ENCODE measurements at regions not wholly inside any gene's neighbourhood (a gene's known extent, or its start where the extent isn't known, plus 50 kb on each side); places are given as distances from the start of the nearest gene placed in this dataset.
A peak's percentile ranks its signal among the peaks of the same experiment; 100 is the strongest.

- Histone ChIP-seq H3K4me2 (ENCODE audit: low read depth, low read length, poor library complexity, severe bottlenecking) (no peak overlapping the region), H3K79me2 (ENCODE audit: low read length) (no peaks in the 10 kb centered on the region), H3K9me3 (ENCODE audit: low read length) (no peaks in the 10 kb centered on the region), H3K27me3 (ENCODE audit: low read length) (peaks cover 6% of the 10 kb centered on the region; the same call in 1 of the 2 replicates), H4K20me1 (ENCODE audit: insufficient read depth, low read depth, low read length) (no peaks in the 10 kb centered on the region), H2AFZ (ENCODE audit: low read length) (no peak overlapping the region), H3K9ac (ENCODE audit: low read length) (no peak overlapping the region), H3K9me2 (replicated peaks; ENCODE audit: insufficient read depth, low read length) (no peaks in the 10 kb centered on the region), H3K27ac (ENCODE audit: low read length) (no peak overlapping the region), H3K4me1 (ENCODE audit: low read length) (no peaks in the 10 kb centered on the region), H3K36me3 (ENCODE audit: insufficient read depth, low read length) (no peaks in the 10 kb centered on the region), H3K4me3 (ENCODE audit: low read length) (no peak overlapping the region)
- no peak for DNase-seq
Measured at GRCh38 chr20:51322164-51322707, 220.3 kb downstream of the NFATC2 start.

DNA sequence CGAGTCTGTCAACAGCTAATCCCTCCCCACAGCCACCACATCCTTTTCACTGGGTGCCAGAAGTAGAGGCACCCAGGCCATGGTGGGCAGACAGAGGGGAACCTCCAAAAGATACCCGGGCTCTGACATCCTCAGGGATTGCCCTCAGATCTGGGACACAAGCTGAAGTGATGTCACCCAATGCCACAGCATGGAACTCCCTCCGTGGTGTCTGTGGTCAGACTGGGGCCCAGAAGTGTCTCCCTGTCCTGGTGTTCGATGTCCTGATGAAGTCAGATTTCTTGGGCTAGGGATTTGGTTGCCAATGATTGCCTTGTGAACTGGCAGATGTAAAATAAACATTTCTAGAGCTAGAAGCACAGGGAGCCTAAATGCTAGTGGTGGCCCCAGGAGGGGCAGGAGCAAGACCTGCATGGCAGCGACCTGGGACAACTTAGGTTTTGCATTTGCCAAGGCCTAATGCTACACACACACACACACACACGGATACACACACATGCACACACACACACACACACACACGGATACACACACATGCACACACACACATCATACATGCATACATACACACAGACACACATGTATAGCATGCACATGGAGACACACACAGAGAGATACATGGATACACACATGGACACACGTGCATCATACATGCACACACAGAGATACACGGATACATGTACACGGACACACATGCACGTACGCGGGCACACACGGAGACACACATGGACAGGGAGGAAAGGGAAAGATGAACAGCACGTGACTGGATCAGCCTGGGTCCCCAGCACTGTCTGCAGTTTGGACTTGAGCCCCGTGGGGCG, 221.0 kb downstream of the NFATC2 start:
- Histone ChIP-seq H3K27me3 (ENCODE audit: low read length) (peaks cover 6% of the 10 kb centered on the region; the same call in 1 of the 2 replicates), H3K9me2 (replicated peaks; ENCODE audit: insufficient read depth, low read length) (no peaks in the 10 kb centered on the region), H3K27ac (ENCODE audit: low read length) (no peak overlapping the region), H4K20me1 (ENCODE audit: insufficient read depth, low read depth, low read length) (no peaks in the 10 kb centered on the region), H3K9me3 (ENCODE audit: low read length) (no peaks in the 10 kb centered on the region), H3K9ac (ENCODE audit: low read length) (no peak overlapping the region), H3K4me3 (ENCODE audit: low read length) (no peak overlapping the region), H3K4me1 (ENCODE audit: low read length) (no peaks in the 10 kb centered on the region), H3K36me3 (ENCODE audit: insufficient read depth, low read length) (no peaks in the 10 kb centered on the region), H3K4me2 (ENCODE audit: low read depth, low read length, poor library complexity, severe bottlenecking) (no peak overlapping the region), H2AFZ (ENCODE audit: low read length) (no peak overlapping the region), H3K79me2 (ENCODE audit: low read length) (no peaks in the 10 kb centered on the region)
- no peak for DNase-seq

DNA sequence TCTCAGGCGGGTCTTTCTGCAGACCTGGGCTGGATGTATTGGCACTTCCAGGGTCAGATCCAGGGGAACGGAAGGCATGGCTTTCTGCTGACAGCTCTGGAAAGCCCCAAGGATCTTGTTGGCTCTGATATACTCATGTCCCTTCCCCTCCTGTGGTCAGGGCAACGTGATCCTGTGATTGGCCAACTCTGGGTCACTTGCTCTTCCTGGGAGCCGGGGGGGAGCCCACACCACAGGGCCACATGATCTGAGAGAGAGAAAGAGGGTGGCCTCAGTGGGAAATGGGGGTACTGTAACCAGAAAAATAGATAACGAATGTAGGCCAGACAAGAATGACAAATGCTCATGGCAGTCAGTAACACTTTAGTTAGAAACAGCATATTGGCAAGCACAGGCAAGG, 223.0 kb downstream of the NFATC2 start:
- Histone ChIP-seq H3K36me3 (ENCODE audit: insufficient read depth, low read length) (no peaks in the 10 kb centered on the region), H3K4me2 (ENCODE audit: low read depth, low read length, poor library complexity, severe bottlenecking) (no peak overlapping the region), H3K27me3 (ENCODE audit: low read length) (peaks cover 2% of the 10 kb centered on the region; the same call in 1 of the 2 replicates), H3K9me2 (replicated peaks; ENCODE audit: insufficient read depth, low read length) (no peaks in the 10 kb centered on the region), H4K20me1 (ENCODE audit: insufficient read depth, low read depth, low read length) (no peaks in the 10 kb centered on the region), H3K27ac (ENCODE audit: low read length) (no peak overlapping the region), H3K4me3 (ENCODE audit: low read length) (no peak overlapping the region), H2AFZ (ENCODE audit: low read length) (no peak overlapping the region), H3K9me3 (ENCODE audit: low read length) (no peaks in the 10 kb centered on the region), H3K4me1 (ENCODE audit: low read length) (no peaks in the 10 kb centered on the region), H3K9ac (ENCODE audit: low read length) (no peak overlapping the region), H3K79me2 (ENCODE audit: low read length) (no peaks in the 10 kb centered on the region)
- DNase-seq, result no peak

GRCh38 chr20:51318058-51318949, 224.2 kb downstream of the NFATC2 start:
- H4K20me1 ChIP-seq (ENCODE audit: insufficient read depth, low read depth, low read length), result no peaks in the 10 kb centered on the region
- DNase-seq, result peak; percentile 90
- H3K4me3 ChIP-seq (ENCODE audit: low read length), result no peak overlapping the region
- H3K9me2 ChIP-seq (replicated peaks; ENCODE audit: insufficient read depth, low read length), result no peaks in the 10 kb centered on the region
- no peak overlapping the region for H3K9ac ChIP-seq (ENCODE audit: low read length)
- no peak overlapping the region for H2AFZ ChIP-seq (ENCODE audit: low read length)
- H3K9me3 ChIP-seq (ENCODE audit: low read length), result no peaks in the 10 kb centered on the region
- no peaks in the 10 kb centered on the region for H3K36me3 ChIP-seq (ENCODE audit: insufficient read depth, low read length)
- no peaks in the 10 kb centered on the region for H3K4me1 ChIP-seq (ENCODE audit: low read length)
- peaks cover 2% of the 10 kb centered on the region; the same call in 1 of the 2 replicates for H3K27me3 ChIP-seq (ENCODE audit: low read length)
- H3K27ac ChIP-seq (ENCODE audit: low read length), result no peak overlapping the region
- no peak overlapping the region for H3K4me2 ChIP-seq (ENCODE audit: low read depth, low read length, poor library complexity, severe bottlenecking)
- H3K79me2 ChIP-seq (ENCODE audit: low read length), result no peaks in the 10 kb centered on the region

GRCh38 chr20:51315390-51315789, 227.1 kb downstream of the NFATC2 start:
- Histone ChIP-seq H3K9me2 (replicated peaks; ENCODE audit: insufficient read depth, low read length) (no peaks in the 10 kb centered on the region), H3K9ac (ENCODE audit: low read length) (no peak overlapping the region), H3K4me2 (ENCODE audit: low read depth, low read length, poor library complexity, severe bottlenecking) (no peak overlapping the region), H3K36me3 (ENCODE audit: insufficient read depth, low read length) (no peaks in the 10 kb centered on the region), H3K9me3 (ENCODE audit: low read length) (no peaks in the 10 kb centered on the region), H3K27me3 (ENCODE audit: low read length) (no peaks in the 10 kb centered on the region), H3K79me2 (ENCODE audit: low read length) (no peaks in the 10 kb centered on the region), H3K4me1 (ENCODE audit: low read length) (no peaks in the 10 kb centered on the region), H3K4me3 (ENCODE audit: low read length) (no peak overlapping the region), H2AFZ (ENCODE audit: low read length) (no peak overlapping the region), H4K20me1 (ENCODE audit: insufficient read depth, low read depth, low read length) (no peaks in the 10 kb centered on the region), H3K27ac (ENCODE audit: low read length) (no peak overlapping the region)
- no peak for DNase-seq

DNA sequence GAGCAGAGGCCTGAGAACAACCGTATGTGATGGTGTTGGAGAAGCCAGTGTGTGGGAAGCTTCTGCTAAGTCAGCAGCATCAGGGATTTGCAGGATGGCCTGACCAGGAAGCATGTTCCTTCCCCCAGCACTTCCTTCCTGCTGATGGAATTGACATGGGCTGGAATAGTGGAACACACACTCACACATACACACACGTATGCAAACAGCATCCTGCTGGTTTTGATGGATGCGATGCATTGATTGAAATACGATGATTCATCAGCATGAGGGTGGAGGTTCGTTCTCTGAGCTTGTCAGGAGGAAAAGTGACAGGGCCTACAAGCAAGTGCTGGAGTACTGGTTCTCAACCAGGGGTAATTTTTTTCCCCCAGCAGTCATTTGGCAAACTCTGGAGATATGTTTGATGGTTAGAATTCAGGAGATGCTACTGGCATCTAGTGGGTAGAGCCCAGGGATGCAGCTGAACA, 229.1 kb downstream of the NFATC2 start:
- DNase-seq, result no peak
- Histone ChIP-seq H3K9me3 (ENCODE audit: low read length) (no peaks in the 10 kb centered on the region), H3K79me2 (ENCODE audit: low read length) (no peaks in the 10 kb centered on the region), H3K4me2 (ENCODE audit: low read depth, low read length, poor library complexity, severe bottlenecking) (no peak overlapping the region), H3K27ac (ENCODE audit: low read length) (no peak overlapping the region), H2AFZ (ENCODE audit: low read length) (no peak overlapping the region), H3K4me1 (ENCODE audit: low read length) (no peaks in the 10 kb centered on the region), H3K27me3 (ENCODE audit: low read length) (no peaks in the 10 kb centered on the region), H3K9ac (ENCODE audit: low read length) (no peak overlapping the region), H3K4me3 (ENCODE audit: low read length) (no peak overlapping the region), H3K36me3 (ENCODE audit: insufficient read depth, low read length) (no peaks in the 10 kb centered on the region), H3K9me2 (replicated peaks; ENCODE audit: insufficient read depth, low read length) (no peaks in the 10 kb centered on the region), H4K20me1 (ENCODE audit: insufficient read depth, low read depth, low read length) (no peaks in the 10 kb centered on the region)

GRCh38 chr20:51312480-51312783, 230.1 kb downstream of the NFATC2 start:
- H3K27me3 ChIP-seq (ENCODE audit: low read length), result no peaks in the 10 kb centered on the region
- H3K36me3 ChIP-seq (ENCODE audit: insufficient read depth, low read length), result no peaks in the 10 kb centered on the region
- H4K20me1 ChIP-seq (ENCODE audit: insufficient read depth, low read depth, low read length), result no peaks in the 10 kb centered on the region
- H2AFZ ChIP-seq (ENCODE audit: low read length), result no peak overlapping the region
- DNase-seq, result no peak
- H3K9ac ChIP-seq (ENCODE audit: low read length), result no peak overlapping the region
- H3K9me3 ChIP-seq (ENCODE audit: low read length), result no peaks in the 10 kb centered on the region
- no peak overlapping the region for H3K27ac ChIP-seq (ENCODE audit: low read length)
- H3K4me1 ChIP-seq (ENCODE audit: low read length), result no peaks in the 10 kb centered on the region
- H3K4me3 ChIP-seq (ENCODE audit: low read length), result no peak overlapping the region
- no peak overlapping the region for H3K4me2 ChIP-seq (ENCODE audit: low read depth, low read length, poor library complexity, severe bottlenecking)
- no peaks in the 10 kb centered on the region for H3K79me2 ChIP-seq (ENCODE audit: low read length)
- H3K9me2 ChIP-seq (replicated peaks; ENCODE audit: insufficient read depth, low read length), result no peaks in the 10 kb centered on the region

Data from Karpas-422 (cell line).